ENCODE measurements at regions not wholly inside any gene's neighbourhood (a gene's known extent, or its start where the extent isn't known, plus 50 kb on each side); places are given as distances from the start of the nearest gene placed in this dataset.

- no peak for FAIRE-seq
Measured at GRCh38 chr4:165612936-165613335, 234.1 kb downstream of the CPE start.

GRCh38 chr4:165613581-165613980 is 234.8 kb downstream of the CPE start:
- no peak for FAIRE-seq

- no peak for FAIRE-seq
Measured at GRCh38 chr4:165620913-165621312, 242.1 kb downstream of the CPE start.

- FAIRE-seq, result no peak
Measured at GRCh38 chr4:165621983-165622382, 243.2 kb downstream of the CPE start.

- FAIRE-seq, result no peak
Measured at GRCh38 chr4:165625281-165625680, 246.5 kb downstream of the CPE start.

- no peak for FAIRE-seq
Measured at GRCh38 chr4:165626316-165626715, 246.7 kb upstream of the TLL1 start.

GRCh38 chr4:165627128-165627527 is 245.9 kb upstream of the TLL1 start:
- no peak for FAIRE-seq

- no peak for FAIRE-seq
Measured at GRCh38 chr4:165627548-165627947, 245.5 kb upstream of the TLL1 start.

DNA sequence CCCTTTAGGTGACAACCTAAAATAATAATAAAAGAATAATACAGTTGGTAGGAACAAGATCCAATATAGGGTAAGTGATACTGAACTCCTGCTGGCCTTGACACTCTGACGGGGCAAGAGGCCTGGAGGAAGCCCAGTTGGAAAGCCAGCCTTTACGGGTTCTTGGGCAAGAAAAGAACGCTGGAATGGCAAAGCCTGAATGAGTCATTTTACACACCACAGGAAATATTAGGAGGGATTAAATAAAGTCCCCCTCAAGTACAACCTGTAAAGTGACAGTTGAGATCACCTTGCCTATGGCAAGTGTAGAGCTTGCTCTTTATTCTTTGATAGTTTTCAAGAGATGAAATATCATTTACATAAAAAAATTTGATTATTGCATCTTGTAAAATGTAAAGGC is 244.5 kb upstream of the TLL1 start:
- no peak for FAIRE-seq

DNA sequence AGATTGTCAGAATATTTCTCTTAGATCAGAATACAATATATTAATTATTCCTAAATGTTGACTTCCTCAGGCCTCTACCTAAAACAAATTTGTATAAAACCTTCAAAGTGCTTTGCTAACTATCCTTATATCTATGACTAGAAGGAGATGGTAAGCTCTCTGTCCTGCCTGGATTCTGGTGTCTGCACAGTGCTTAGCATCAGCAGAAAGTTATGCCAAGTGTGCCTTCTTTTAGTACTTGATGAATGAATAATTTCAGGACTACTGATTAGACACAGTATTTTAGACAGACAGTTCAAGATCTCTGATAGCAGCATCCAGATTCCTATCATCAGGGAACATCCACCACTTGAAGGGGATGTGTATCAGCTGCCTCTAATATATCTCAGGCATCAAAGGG is 242.4 kb upstream of the TLL1 start:
- no peak for FAIRE-seq

DNA sequence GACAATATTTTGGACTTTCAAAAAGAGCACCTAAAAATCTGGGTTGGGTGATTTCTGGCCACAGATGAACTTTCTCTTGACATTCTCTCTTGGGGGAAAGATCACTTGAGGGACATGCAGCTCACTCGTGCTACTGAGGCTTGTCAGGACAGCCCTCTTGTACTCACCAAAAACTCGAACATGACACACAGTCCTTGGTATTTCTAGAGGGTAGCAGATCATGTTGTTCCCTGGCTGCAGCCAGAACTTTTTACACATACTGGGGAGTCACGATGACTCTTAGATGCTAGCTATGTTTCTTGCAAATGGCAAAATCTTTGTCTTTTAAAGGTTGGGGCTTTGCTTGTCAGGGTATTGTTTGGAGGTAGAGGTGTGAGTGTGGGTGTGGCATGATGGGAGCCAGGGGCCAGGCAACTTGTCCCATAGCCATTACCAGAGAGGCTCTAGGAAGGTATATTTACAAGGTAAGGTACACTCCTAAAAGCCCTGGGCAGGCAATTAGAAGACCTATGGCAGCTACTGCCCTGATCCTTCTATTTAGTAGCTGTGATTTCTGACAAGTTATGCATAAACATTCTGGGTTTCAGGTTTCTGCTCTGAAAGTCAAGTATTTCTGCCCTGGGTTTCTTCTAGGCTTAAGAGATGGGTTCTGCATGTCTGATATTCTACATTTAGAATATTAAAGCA is 241.7 kb upstream of the TLL1 start:
- no peak for FAIRE-seq

- no peak for FAIRE-seq
Measured at GRCh38 chr4:165631912-165632311, 241.1 kb upstream of the TLL1 start.

DNA sequence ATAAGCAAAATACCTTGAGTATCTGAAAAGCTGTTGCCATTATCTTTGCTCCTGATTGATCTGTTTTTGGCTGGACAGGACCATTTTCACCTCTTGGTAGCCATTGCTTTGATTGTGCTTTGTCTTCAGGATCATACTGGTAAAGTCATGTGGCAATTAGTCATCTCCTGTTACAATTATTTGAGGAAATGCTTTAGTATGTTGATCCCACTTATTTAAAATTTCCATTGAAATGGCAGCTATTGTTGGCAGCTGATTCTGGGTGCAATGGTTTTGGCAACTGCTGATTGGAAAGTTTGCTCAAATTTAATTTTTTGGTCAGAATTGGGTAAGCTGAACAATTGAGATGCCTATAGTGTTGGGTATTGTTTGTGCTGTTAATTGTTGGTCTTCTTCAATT is 238.3 kb upstream of the TLL1 start:
- no peak for FAIRE-seq

DNA sequence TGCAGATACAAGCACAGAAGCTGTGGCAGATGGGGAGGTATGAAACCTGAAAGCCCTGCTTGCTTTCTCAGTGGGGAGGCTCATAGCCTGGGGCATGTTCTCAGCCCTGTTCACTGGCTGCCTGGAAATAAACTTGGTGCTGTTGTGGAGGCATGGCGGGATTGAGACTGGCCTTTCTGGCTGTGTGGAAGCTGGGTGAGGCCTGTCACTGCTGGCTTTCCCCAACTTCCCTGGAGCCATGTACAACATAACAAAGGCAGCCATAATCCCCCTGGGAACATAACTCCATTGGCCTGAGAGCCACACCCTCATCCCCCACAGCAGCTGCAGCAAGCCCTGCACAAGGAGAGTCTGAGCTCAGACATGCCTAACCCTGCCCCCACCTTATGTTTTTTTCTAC is 237.7 kb upstream of the TLL1 start:
- FAIRE-seq, result no peak

- FAIRE-seq, result no peak
Measured at GRCh38 chr4:165635951-165636350, 237.1 kb upstream of the TLL1 start.

- no peak for FAIRE-seq
Measured at GRCh38 chr4:165651901-165652300, 221.1 kb upstream of the TLL1 start.

DNA sequence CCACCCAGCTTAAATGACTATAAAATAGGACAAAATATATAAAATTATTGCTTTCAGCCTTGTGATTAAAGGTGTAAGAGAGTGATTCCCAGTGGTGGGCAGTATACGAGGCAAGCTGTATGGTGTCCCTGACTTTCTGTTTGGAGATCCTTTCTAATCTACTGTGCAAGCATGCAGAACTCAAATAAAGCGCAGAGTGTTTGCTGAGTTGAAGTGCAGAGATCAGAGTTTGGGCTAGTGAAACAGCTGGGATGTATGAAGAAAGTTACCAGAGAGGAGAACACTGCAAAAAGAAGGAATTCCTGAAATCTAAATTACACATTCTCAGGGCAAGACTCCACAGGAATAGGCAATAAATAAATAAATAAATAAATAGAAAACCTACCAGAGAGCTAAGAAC is 218.5 kb upstream of the TLL1 start:
- no peak for FAIRE-seq

DNA sequence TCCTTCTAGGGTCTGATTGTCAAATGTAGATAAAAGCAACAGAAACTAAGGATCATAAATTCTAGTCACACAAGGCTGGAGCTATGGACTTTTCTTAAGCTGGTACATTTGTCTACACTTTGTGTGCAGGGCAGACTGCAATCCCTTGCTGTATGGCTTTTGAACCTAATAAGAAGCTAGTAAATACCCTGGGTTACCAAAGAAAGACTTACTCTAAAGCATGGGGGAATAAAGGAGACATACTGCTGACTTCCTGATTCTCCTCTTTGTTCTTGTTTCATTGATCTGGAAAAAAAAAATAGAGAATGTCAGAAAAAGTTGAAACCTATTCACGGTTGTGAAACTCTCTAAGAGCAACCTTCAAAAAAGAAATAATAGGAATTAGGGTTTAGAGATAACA is 216.6 kb upstream of the TLL1 start:
- no peak for FAIRE-seq

DNA sequence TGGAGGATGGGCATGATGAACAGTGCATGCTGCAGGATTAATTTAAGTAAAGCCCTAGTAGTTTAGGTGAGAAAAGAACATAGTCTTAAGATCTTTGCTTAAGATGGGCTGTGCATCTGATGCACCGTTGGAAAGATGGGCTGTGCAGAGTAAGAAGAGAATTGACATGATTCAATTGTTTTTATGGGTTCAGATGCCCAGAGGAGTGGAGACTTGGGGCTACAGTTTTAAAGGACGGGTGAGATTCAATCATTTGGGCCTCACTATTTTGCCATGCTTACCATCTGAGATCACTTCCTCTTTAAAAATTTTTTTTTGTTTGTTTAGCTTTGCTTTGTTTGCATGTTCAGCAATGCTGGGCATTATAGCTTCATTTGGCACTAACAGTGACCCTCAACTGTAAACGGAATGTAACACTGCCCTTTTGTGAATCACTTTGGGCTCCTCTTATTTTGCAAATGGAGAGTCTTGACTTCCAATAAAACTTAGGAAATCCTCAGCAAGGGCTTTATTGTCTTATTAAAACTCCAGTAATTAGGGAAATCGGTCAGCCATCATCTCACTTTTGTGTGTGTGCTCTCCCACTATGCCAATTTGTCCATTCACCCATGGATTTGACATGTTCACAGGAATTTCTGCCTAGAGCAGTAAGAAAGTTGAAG is 216.1 kb upstream of the TLL1 start:
- FAIRE-seq, result no peak

DNA sequence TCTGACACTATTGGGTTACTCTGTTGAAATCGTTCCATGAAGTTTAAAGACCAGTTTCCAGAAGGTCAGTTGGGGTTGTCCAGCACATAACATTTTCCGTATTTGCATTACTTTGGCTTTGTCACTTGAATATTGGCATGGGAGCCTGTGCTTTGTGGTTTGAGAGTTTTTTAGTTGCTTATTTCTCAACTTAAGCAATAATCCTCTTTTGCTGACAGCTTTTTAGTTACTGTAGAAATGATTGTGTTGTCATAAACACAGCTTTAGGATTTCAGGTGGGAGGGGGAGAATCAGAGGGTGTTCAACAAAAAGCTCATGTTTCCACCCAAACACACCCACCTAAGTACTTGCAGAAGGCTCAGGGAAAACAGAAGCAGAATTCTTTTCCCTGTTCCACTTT is 210.7 kb upstream of the TLL1 start:
- FAIRE-seq, result no peak

DNA sequence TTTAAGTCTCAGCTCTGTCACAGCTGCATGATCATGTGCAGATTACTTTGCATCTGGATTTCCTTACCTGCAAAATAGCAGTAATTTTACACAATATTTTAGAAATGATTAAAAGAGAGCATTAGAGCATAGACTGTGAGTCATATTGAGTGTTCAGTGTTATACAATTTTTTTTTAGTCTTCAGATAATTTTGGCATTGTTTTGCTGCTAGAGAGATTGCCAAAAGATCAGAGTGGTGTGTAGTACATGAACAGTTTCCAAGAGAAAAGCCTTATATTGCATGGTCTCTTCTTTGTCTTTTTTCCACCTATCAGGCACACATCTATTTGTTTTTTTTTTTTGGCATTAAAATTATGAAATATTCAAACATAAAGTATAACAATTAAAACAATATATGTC is 209.6 kb upstream of the TLL1 start:
- no peak for FAIRE-seq

DNA sequence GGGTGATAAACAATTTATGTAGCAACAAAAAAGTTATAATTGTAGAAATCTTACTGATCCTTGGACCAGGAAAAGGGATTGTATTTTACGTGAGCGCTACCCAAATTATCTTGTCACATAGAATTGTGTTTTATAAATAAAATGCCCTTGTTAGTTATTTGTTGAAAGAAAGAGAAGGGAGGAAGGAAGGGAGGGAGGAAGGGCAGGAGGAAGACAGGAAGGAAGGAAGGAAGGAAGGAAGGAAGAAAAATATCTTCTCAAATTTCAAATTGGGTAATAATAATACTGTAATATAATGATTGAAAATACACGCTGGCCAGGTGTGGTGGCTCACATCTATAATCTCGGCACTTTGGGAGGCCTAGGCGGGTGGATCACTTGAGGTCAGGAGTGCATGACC is 206.2 kb upstream of the TLL1 start:
- FAIRE-seq, result no peak

- no peak for FAIRE-seq
Measured at GRCh38 chr4:165667969-165668368, 205.1 kb upstream of the TLL1 start.

GRCh38 chr4:165668694-165669093 is 204.3 kb upstream of the TLL1 start:
- no peak for FAIRE-seq

DNA sequence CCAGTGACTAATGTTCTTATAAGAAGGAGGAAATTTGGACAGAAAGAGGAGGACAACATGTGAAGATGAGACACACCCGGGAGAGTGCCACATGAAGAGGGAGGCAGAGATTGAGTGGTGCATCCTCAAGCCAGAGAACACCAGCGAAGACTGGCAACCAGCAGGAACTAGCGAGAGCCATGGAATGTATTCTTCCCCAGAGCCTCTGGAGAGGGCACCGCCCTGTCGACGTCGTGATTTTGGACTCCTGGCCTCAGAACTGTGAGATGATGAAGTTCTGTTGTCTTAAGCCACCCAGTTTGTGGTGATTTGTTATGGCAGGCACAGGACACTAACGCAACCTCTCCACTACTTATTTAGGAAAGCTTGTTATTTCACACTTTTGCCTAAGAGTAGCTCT is 196.0 kb upstream of the TLL1 start:
- no peak for FAIRE-seq

All from A204.1 (cell line).